BE2C (cell line): ENCODE measurements at regions not wholly inside any gene's neighbourhood (a gene's known extent, or its start where the extent isn't known, plus 50 kb on each side); places are given as distances from the start of the nearest gene placed in this dataset.

ENCODE experiments used
- DNase-seq: peaks from one replicate; pipeline ENCODE4 v3.0.0-alpha.2; 2020
- H3K27me3 ChIP-seq: fragments of 250-450 bp; sonication (Bioruptor Pico); 2 replicates; pipeline ENCODE4 v1.5.1; 2020; ENCODE audit warnings: mild to moderate bottlenecking
- H3K36me3 ChIP-seq: fragments of 250-450 bp; sonication (Bioruptor Pico); 2 replicates; pipeline ENCODE4 v1.5.1; 2020; ENCODE audit warnings: mild to moderate bottlenecking
- H3K4me1 ChIP-seq: fragments of 250-450 bp; sonication (Bioruptor Pico); 2 replicates; pipeline ENCODE4 v1.5.1; 2020
- H3K4me3 ChIP-seq: 2 replicates; pipeline ENCODE4 v1.5.1; 2011; ENCODE audit warnings: low read depth, low read length
- H3K9me3 ChIP-seq: fragments of 250-450 bp; sonication (Bioruptor Pico); 2 replicates; pipeline ENCODE4 v1.5.1; 2020
- CTCF ChIP-seq: IDR thresholded peaks from 2 replicates; pipeline ENCODE4 v1.5.1; 2012; ENCODE audit warnings: mild to moderate bottlenecking, low read depth, low read length

- H3K9me3 ChIP-seq: no peaks in the 10 kb centered on the region; the same call in 1 of the 2 replicates
- no peaks in the 10 kb centered on the region for H3K4me1 ChIP-seq
- no peak for DNase-seq
- H3K36me3 ChIP-seq: no peaks in the 10 kb centered on the region
- TF ChIP-seq CTCF: no peak
- no peaks in the 10 kb centered on the region for H3K27me3 ChIP-seq
- H3K4me3 ChIP-seq: no peak overlapping the region
These were observed 212.4 kb upstream of the FLRT2 start for GRCh38 chr14:85317491-85318021.

DNA sequence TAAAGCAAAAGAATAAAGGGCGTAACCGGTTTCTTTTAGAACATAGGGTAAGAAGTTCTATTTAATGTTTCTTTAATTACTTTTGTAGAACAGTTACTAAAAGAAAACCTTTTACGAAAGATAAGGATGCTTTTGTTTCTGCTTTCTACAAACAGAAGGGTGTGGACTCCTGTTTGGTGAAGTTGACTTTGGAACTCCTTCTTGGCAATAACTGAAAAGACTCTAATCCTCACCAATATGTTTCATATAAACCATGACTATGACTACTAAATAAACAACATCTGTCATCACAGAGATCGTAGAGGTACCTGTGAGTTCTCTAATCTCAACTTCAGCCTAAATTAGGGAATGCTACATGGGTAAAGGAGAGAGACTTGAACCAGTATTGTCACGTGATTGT lies 210.8 kb upstream of the FLRT2 start:
- Histone ChIP-seq H3K36me3 (no peaks in the 10 kb centered on the region), H3K9me3 (no peaks in the 10 kb centered on the region; the same call in 1 of the 2 replicates), H3K4me3 (no peak overlapping the region), H3K4me1 (no peaks in the 10 kb centered on the region), H3K27me3 (no peaks in the 10 kb centered on the region)
- DNase-seq: no peak
- TF ChIP-seq CTCF: no peak

GRCh38 chr14:85319998-85320630 lies 209.8 kb upstream of the FLRT2 start:
- TF ChIP-seq CTCF: no peak
- H3K4me1 ChIP-seq: no peaks in the 10 kb centered on the region
- no peak for DNase-seq
- no peaks in the 10 kb centered on the region for H3K27me3 ChIP-seq
- H3K36me3 ChIP-seq: no peaks in the 10 kb centered on the region
- H3K9me3 ChIP-seq: no peaks in the 10 kb centered on the region; the same call in 1 of the 2 replicates
- no peak overlapping the region for H3K4me3 ChIP-seq

DNA sequence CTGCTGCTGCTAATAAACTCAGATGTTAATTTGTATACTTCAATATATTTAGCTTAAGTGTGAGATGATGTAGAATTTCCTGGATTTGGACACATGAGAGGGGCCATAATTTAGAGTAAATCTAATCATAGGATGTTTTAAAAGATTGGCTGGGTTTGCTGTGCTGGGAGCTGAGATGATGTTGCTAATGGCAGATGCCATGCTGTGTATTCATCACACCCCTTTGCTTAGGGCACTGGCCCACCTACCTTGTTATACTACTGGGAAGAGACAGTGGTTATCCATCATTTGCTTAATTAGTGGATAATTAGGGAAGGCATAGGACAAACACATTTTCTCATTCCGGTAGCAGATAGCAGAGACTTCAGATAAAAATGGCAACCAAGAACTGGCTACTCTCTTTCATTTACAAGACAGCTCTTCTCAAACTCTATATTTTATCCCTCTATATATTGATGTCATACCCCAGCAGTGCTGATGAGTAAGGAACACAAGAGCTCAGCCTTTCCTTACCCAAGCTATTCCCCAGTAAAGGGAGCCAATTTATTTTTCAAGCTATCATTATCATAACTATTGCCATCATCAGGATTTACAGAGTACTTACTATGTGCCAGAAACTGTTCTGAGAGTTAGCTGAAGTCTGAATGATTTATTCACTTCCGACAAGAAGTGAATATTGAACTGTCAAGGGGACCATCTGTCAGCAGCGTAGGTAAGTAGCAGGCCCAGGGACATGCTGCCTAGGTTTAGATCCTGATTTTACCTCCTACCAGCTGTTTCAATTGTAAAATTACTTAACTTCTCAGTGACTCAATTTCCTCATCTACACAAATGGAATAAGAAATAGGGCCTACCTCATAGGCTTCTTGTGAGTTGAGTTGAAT lies 204.6 kb upstream of the FLRT2 start:
- Histone ChIP-seq H3K27me3 (no peaks in the 10 kb centered on the region), H3K4me1 (no peaks in the 10 kb centered on the region), H3K36me3 (no peaks in the 10 kb centered on the region), H3K4me3 (no peak overlapping the region), H3K9me3 (no peaks in the 10 kb centered on the region)
- no peak for DNase-seq
- no peak for TF ChIP-seq CTCF

- Histone ChIP-seq H3K36me3 (no peaks in the 10 kb centered on the region), H3K9me3 (no peaks in the 10 kb centered on the region), H3K27me3 (no peaks in the 10 kb centered on the region), H3K4me3 (no peak overlapping the region), H3K4me1 (no peaks in the 10 kb centered on the region)
- no peak for DNase-seq
- TF ChIP-seq CTCF: no peak
These were observed 197.5 kb upstream of the FLRT2 start for GRCh38 chr14:85332401-85332800.

DNA sequence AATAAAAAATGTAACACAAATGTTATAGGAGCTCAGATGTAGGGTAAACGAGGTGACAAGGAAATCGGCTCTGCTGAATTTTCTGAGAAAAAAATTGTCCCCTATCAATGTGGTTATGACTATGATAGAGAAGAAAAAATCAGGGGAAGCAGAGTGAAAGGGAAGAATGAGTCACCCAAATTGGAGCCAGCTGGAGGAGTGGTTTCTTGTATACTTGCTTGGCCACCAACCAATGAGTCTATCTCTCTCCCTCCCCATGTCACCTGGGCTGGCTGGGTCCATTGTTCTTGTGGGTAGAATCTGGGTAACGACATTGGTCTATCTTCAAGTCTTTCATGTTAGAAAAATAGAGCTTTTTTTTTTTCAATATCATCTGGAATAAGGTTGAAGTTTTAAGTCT lies 196.6 kb upstream of the FLRT2 start:
- no peaks in the 10 kb centered on the region for H3K4me1 ChIP-seq
- no peaks in the 10 kb centered on the region for H3K27me3 ChIP-seq
- no peaks in the 10 kb centered on the region for H3K9me3 ChIP-seq
- DNase-seq: no peak
- no peak overlapping the region for H3K4me3 ChIP-seq
- TF ChIP-seq CTCF: no peak
- no peaks in the 10 kb centered on the region for H3K36me3 ChIP-seq
